HepG2 (cell line): ENCODE measurements at regions not wholly inside any gene's neighbourhood (a gene's known extent, or its start where the extent isn't known, plus 50 kb on each side); places are given as distances from the start of the nearest gene placed in this dataset.

Source experiments
- ARID3A ChIP-seq: IDR thresholded peaks from 2 replicates; pipeline ENCODE4 v1.6.1; 2012; ENCODE audit warnings: low read depth, low read length, improper control_type of control experiment
- CTCF ChIP-seq: sonication (generic); formaldehyde crosslinking; IDR thresholded peaks from 2 replicates; pipeline ENCODE4 v1.5.0; 2020; ENCODE audit warnings: mild to moderate bottlenecking, missing genetic modification reagents, moderate library complexity
- GTF2F1 ChIP-seq: fragments of 150-350 bp; IDR thresholded peaks from 2 replicates; pipeline ENCODE4 v1.6.1; 2014; ENCODE audit warnings: low read length
- JUND ChIP-seq: sonication (generic); formaldehyde crosslinking; IDR thresholded peaks from 2 replicates; pipeline ENCODE4 v1.8.0; 2022; ENCODE audit warnings: mild to moderate bottlenecking, missing genetic modification reagents
- KLF13 ChIP-seq: sonication (generic); formaldehyde crosslinking; IDR thresholded peaks from 2 replicates; pipeline ENCODE4 v1.4.0; 2020; ENCODE audit warnings: mild to moderate bottlenecking, missing genetic modification reagents
- MAX ChIP-seq: IDR thresholded peaks from 2 replicates; pipeline ENCODE4 v1.6.1; 2012; ENCODE audit warnings: inconsistent platforms
- MLLT10 ChIP-seq: sonication (generic); formaldehyde crosslinking; IDR thresholded peaks from 2 replicates; pipeline ENCODE4 v1.4.0; 2020; ENCODE audit warnings: missing genetic modification reagents
- PBX3 ChIP-seq: sonication (generic); formaldehyde crosslinking; IDR thresholded peaks from 2 replicates; pipeline ENCODE4 v1.8.1; 2023; ENCODE audit warnings: missing genetic modification reagents, inconsistent platforms, borderline replicate concordance
- TAF1 ChIP-seq: sonication (generic); formaldehyde crosslinking; IDR thresholded peaks from 2 replicates; pipeline ENCODE4 v1.4.0; 2020; ENCODE audit warnings: missing genetic modification reagents
- YY1 ChIP-seq: IDR thresholded peaks from 2 replicates; pipeline ENCODE4 v1.6.1; 2011; ENCODE audit warnings: low read length, low read depth, moderate library complexity, mild to moderate bottlenecking; ENCODE audit not compliant: insufficient read depth, insufficient replicate concordance
- ZNF180 ChIP-seq: sonication (generic); formaldehyde crosslinking; IDR thresholded peaks from 2 replicates; pipeline ENCODE4 v1.4.0; 2020; ENCODE audit warnings: low read depth, missing genetic modification reagents, borderline replicate concordance
- ZNF326 ChIP-seq: sonication (generic); formaldehyde crosslinking; IDR thresholded peaks from 2 replicates; pipeline ENCODE4 v1.4.0; 2020; ENCODE audit warnings: missing genetic modification reagents, borderline replicate concordance
- ZSCAN5A ChIP-seq: sonication (generic); formaldehyde crosslinking; IDR thresholded peaks from 2 replicates; pipeline ENCODE4 v1.8.0; 2022; ENCODE audit warnings: mild to moderate bottlenecking, missing genetic modification reagents, borderline replicate concordance

GRCh38 chr3:20442846-20443245, 256.8 kb upstream of the SGO1 start:
- TF ChIP-seq CTCF (CRISPR knock-in tag) (no peak), TAF1 (CRISPR knock-in tag) (no peak), PBX3 (CRISPR knock-in tag) (no peak), KLF13 (CRISPR knock-in tag) (no peak), MLLT10 (CRISPR knock-in tag) (no peak), MAX (no peak), ZSCAN5A (CRISPR knock-in tag) (no peak), JUND (CRISPR knock-in tag) (no peak), ZNF326 (CRISPR knock-in tag) (no peak), GTF2F1 (no peak), ZNF180 (CRISPR knock-in tag) (no peak), ARID3A (no peak), YY1 (no peak)
